Tibial artery (tissue), 4 donors: ENCODE measurements at regions not wholly inside any gene's neighbourhood (a gene's known extent, or its start where the extent isn't known, plus 50 kb on each side); places are given as distances from the start of the nearest gene placed in this dataset.

Experiments
- DNase-seq, 2 donors: peaks; one replicate each; pipeline ENCODE4 v3.0.0-alpha.2; 2019
- H3K27ac ChIP-seq, 2 donors: fragments of 200-600 bp; sonication (generic) in 1 of 2; 1 replicate in 1 of 2; 2 replicates in 1 of 2; pipeline ENCODE4 v1.5.1; 2018 to 2019; ENCODE audit warnings: mild to moderate bottlenecking in 1 of 2
- H3K27me3 ChIP-seq, 2 donors: fragments of 200-600 bp; sonication (generic) in 1 of 2; one replicate each; pipeline versions ENCODE4 v1.5.1 to v1.6.0; 2016 to 2019
- H3K36me3 ChIP-seq, 3 donors: fragments of 200-600 bp; sonication (generic) in 2 of 3; one replicate each; pipeline ENCODE4 v1.5.1; 2016 to 2019; ENCODE audit warnings: mild to moderate bottlenecking in 2 of 3
- H3K4me1 ChIP-seq, 4 donors: fragments of 200-600 bp; sonication (generic) in 2 of 4; 1 replicate in 3 of 4; 2 replicates in 1 of 4; pipeline ENCODE4 v1.5.1; 2016 to 2019
- H3K4me3 ChIP-seq, 2 donors: fragments of 200-600 bp; sonication (generic) in 1 of 2; 1 replicate in 1 of 2; 2 replicates in 1 of 2; pipeline ENCODE4 v1.5.1; 2018 to 2019; ENCODE audit warnings: mild to moderate bottlenecking in 2 of 2
- H3K9me3 ChIP-seq, 3 donors: fragments of 200-600 bp; sonication (generic) in 1 of 3; one replicate each; pipeline ENCODE4 v1.5.1; 2016 to 2019
- CTCF ChIP-seq, 2 experiments: fragments of 200-600 bp in 1 of 2; fragments of 450-650 bp in 1 of 2; IDR thresholded peaks; one replicate each; pipeline ENCODE4 v1.5.1; 2017 to 2019; ENCODE audit warnings: antibody characterized with exemption in 2 of 2, mild to moderate bottlenecking in 1 of 2, moderate library complexity in 1 of 2
- intact Hi-C: fragments of 100-400 bp; cut with DNase I; formaldehyde crosslinking; loops from one replicate; pipeline ENCODE4 v1.15.0; 2023; ENCODE audit warnings: low total_unique reads

- TF ChIP-seq CTCF (IDR thresholded peaks at IDR 0.05): no peak
- Histone ChIP-seq H3K36me3 (no peaks in the 10 kb centered on the region), H3K27me3 (no peaks in the 10 kb centered on the region), H3K4me1 (no peaks in the 10 kb centered on the region), H3K4me3 (no peak overlapping the region), H3K9me3 (no peaks in the 10 kb centered on the region), H3K27ac (no peak overlapping the region)
- intact Hi-C loops: no loop called here
- no peak for DNase-seq
These were observed 101.1 kb downstream of the KIF4B start for GRCh38 chr5:155114655-155115054.

- no peak for TF ChIP-seq CTCF (IDR thresholded peaks at IDR 0.05)
- no peaks in the 10 kb centered on the region for H3K36me3 ChIP-seq
- intact Hi-C loops: no loop called here
- no peaks in the 10 kb centered on the region for H3K4me1 ChIP-seq
- H3K4me3 ChIP-seq: no peak overlapping the region
- no peak for DNase-seq
- no peaks in the 10 kb centered on the region for H3K9me3 ChIP-seq
- no peak overlapping the region for H3K27ac ChIP-seq
- H3K27me3 ChIP-seq: no peaks in the 10 kb centered on the region
These were observed 103.1 kb downstream of the KIF4B start for GRCh38 chr5:155116456-155117251.

GRCh38 chr5:155125551-155126095, 112.1 kb downstream of the KIF4B start:
- Histone ChIP-seq H3K36me3 (no peaks in the 10 kb centered on the region), H3K4me1 (no peaks in the 10 kb centered on the region), H3K9me3 (no peaks in the 10 kb centered on the region), H3K27me3 (peaks cover 0 to 3% of the 10 kb centered on the region in 2 donors), H3K27ac (no peak overlapping the region), H3K4me3 (no peak overlapping the region)
- TF ChIP-seq CTCF (IDR thresholded peaks at IDR 0.05): no peak
- no peak for DNase-seq
- intact Hi-C loops: no loop called here

GRCh38 chr5:155126573-155126972, 113.0 kb downstream of the KIF4B start:
- Histone ChIP-seq H3K9me3 (no peaks in the 10 kb centered on the region), H3K27ac (no peak overlapping the region), H3K27me3 (peaks cover 0 to 3% of the 10 kb centered on the region in 2 donors), H3K4me1 (no peaks in the 10 kb centered on the region), H3K4me3 (no peak overlapping the region), H3K36me3 (no peaks in the 10 kb centered on the region)
- no peak for DNase-seq
- intact Hi-C loops: no loop called here
- no peak for TF ChIP-seq CTCF (IDR thresholded peaks at IDR 0.05)

- no peaks in the 10 kb centered on the region for H3K9me3 ChIP-seq
- intact Hi-C loops: no loop called here
- H3K27ac ChIP-seq: no peak overlapping the region
- TF ChIP-seq CTCF (IDR thresholded peaks at IDR 0.05): no peak
- no peak overlapping the region for H3K4me3 ChIP-seq
- no peaks in the 10 kb centered on the region for H3K4me1 ChIP-seq
- DNase-seq: no peak
- H3K36me3 ChIP-seq: no peaks in the 10 kb centered on the region
- peaks cover 0 to 3% of the 10 kb centered on the region in 2 donors for H3K27me3 ChIP-seq
These were observed 114.0 kb downstream of the KIF4B start for GRCh38 chr5:155127552-155127951.
